LNCAP (cell line): ENCODE measurements at regions not wholly inside any gene's neighbourhood (a gene's known extent, or its start where the extent isn't known, plus 50 kb on each side); places are given as distances from the start of the nearest gene placed in this dataset.

ENCODE experiments used
- CTCF ChIP-seq: fragments of 450-650 bp; IDR thresholded peaks from 2 replicates; pipeline ENCODE4 v1.5.1; 2017; ENCODE audit warnings: mild to moderate bottlenecking

GRCh38 chr1:195568389-195568788, 1039.9 kb downstream of the KCNT2 start:
- no peak for TF ChIP-seq CTCF

DNA sequence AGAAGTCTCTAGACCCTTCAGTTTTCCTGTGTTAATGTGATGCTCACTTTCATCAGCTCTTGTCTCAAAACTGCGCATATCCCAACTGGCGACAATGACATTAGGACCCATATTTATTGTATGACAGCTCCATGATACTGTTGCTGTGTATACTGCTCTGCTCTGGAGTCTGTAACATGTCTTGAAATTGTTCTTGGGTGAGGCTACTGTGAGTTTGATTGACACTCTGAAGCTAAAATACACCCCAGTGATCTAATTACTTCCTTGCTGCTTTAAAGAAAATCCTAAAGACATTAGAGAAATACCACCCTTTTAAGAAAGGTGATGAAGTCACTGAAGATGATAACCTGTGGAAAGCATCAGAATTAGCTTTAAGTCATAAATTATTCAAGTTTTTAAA, 1046.2 kb downstream of the KCNT2 start:
- TF ChIP-seq CTCF, result no peak

DNA sequence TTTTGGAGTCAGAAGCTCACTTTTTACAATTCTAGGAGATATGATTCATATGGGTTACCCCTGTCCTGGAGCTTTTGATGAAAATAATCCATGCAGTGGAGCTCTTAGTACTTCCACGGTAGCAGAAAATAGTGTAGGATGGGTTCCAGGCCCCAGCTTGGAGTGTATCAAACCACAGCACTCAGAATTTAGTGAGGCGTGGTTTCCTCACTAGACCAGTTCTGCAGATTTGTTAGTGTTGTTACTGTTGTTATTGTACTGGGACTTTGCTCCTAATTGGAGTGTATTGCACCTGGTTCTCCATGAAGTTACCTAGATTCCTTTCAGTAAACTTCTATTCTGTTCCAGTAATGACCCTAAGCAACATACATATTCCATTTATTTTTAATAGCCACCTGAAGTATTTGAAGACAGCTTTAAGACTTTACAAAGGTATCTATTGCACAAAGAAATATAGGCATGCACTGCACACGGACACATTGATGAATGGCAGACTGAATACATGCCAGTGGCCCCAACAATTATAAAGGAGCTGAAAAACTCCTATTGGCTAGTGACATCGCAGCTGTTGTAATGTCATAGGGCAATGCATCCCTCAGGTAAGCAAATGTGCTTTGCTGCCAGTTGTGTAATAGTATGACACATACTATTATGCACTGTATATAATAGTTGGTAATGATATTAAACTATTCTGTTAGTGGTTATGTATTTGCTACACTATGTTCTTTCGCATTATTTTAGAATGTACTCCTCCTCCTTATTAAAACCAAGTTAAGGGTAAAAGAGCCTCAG, 1058.0 kb downstream of the KCNT2 start:
- TF ChIP-seq CTCF, result no peak

DNA sequence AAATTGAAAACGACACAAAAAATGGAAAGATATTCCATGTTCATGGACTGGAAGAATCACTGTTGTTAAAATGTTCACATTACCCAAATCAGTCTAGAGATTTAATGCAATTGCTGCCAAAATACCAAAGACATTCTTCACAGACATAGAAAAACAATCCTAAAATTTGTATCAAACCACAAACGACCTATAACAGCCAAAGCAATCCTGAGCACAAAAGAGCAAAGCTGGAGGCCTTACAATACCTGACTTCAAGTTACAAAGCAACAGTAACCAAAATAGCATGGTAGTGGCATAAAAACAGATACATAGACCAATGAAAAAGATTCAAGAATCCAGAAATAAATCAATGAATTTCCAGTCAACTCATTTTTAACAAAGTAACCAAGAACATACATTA, 1077.3 kb downstream of the KCNT2 start:
- TF ChIP-seq CTCF, result no peak

DNA sequence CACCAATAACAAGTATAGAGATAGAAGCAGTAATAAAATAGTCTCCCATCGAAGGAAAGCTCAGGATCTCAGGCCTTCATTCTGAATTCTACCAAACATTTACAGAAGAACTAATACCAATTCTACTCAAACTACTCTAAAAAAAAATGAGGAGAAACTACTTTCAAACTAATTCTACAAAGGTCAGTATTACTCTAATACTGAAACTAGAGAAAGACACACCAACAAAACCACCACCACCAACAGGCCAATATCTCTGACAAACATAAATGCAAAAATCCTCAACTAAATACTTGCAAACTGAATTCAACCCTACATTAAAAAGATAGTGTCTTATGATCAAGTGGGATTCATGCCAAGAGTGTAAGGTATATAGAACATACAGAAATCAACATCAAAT, 1078.4 kb downstream of the KCNT2 start:
- no peak for TF ChIP-seq CTCF

GRCh38 chr1:195520757-195521156, 1087.5 kb downstream of the KCNT2 start:
- no peak for TF ChIP-seq CTCF

DNA sequence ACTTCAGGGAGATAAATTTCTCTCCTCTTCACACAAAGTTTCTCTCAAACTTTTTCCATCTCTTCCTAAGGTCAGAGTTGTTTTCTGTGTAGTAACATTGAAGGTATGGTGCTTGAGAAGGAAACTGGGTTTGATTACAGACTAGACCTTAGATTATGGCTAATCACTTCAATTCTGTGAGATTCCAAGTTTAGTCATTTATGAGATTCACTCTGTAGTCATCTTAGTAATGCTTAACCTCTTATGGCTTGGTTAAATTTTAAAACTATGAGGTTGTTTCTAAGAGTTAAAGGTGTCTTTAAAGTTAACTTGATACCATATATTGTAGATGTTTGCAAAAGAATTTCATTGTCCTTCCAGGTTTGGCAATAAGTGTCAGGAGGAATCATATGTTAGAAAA, 1092.2 kb downstream of the KCNT2 start:
- no peak for TF ChIP-seq CTCF

- no peak for TF ChIP-seq CTCF
Measured at GRCh38 chr1:195511501-195511900, 1096.7 kb downstream of the KCNT2 start.
